OCI-LY7 (cell line): ENCODE measurements at regions not wholly inside any gene's neighbourhood (a gene's known extent, or its start where the extent isn't known, plus 50 kb on each side); places are given as distances from the start of the nearest gene placed in this dataset.

ENCODE experiments used
- CTCF ChIP-seq: fragments of 200-600 bp; sonication (generic); conservative IDR thresholded peaks from 2 replicates; pipeline ENCODE4 v1.5.1; 2014; ENCODE audit warnings: mild to moderate bottlenecking, antibody characterized with exemption, low read length, moderate library complexity, mixed read lengths
- EZH2phosphoT487 ChIP-seq: fragments of 200-600 bp; sonication (generic); IDR thresholded peaks from 2 replicates; pipeline ENCODE4 v1.6.1; 2018; ENCODE audit warnings: low read depth, borderline replicate concordance, mild to moderate bottlenecking, mixed run types, antibody characterized with exemption, low read length, moderate library complexity, mixed read lengths

GRCh38 chr4:130329036-130329435 is 1233.1 kb downstream of the C4orf33 start:
- no peak for TF ChIP-seq CTCF
- no peak for TF ChIP-seq EZH2phosphoT487
